Omental fat pad (tissue), 3 donors: ENCODE measurements at regions not wholly inside any gene's neighbourhood (a gene's known extent, or its start where the extent isn't known, plus 50 kb on each side); places are given as distances from the start of the nearest gene placed in this dataset.

Experiments
- ATAC-seq: fragments of 150-250 bp; one replicate; pipeline ENCODE4 v1.9.1; 2016; ENCODE audit warnings: mild to moderate bottlenecking, moderate library complexity; ENCODE audit not compliant: low FRiP score
- DNase-seq: peaks from one replicate; pipeline ENCODE4 v3.0.0-alpha.2; 2019; ENCODE audit warnings: low spot score
- CTCF ChIP-seq, 3 donors: fragments of 450-650 bp; IDR thresholded peaks; one replicate each; pipeline ENCODE4 v1.5.1; 2016 to 2017; ENCODE audit warnings: antibody characterized with exemption in 3 of 3, mild to moderate bottlenecking in 3 of 3, moderate library complexity in 2 of 3

GRCh38 chr6:125363824-125364165 lies 62.0 kb upstream of the HDDC2 start:
- ATAC-seq (no peak), DNase-seq (no peak)
- no peak for TF ChIP-seq CTCF (IDR thresholded peaks at IDR 0.05)

- ATAC-seq (no peak), DNase-seq (no peak)
- TF ChIP-seq CTCF (IDR thresholded peaks at IDR 0.05): no peak
Observed at GRCh38 chr6:125365230-125365629, 63.5 kb upstream of the HDDC2 start.

GRCh38 chr6:125367036-125367782 lies 65.4 kb upstream of the HDDC2 start:
- no peak for TF ChIP-seq CTCF (IDR thresholded peaks at IDR 0.05)
- ATAC-seq: no peak
- no peak for DNase-seq

GRCh38 chr6:125370343-125370742 lies 68.6 kb upstream of the HDDC2 start:
- DNase-seq: no peak
- ATAC-seq: no peak
- TF ChIP-seq CTCF (IDR thresholded peaks at IDR 0.05): no peak

- no peak for TF ChIP-seq CTCF (IDR thresholded peaks at IDR 0.05)
- no peak for ATAC-seq
- no peak for DNase-seq
Observed at GRCh38 chr6:125375013-125375412, 73.2 kb upstream of the HDDC2 start.

GRCh38 chr6:125375821-125376220 lies 74.1 kb upstream of the HDDC2 start:
- no peak for TF ChIP-seq CTCF (IDR thresholded peaks at IDR 0.05)
- no peak for ATAC-seq
- DNase-seq: no peak

- DNase-seq (no peak), ATAC-seq (no peak)
- TF ChIP-seq CTCF (IDR thresholded peaks at IDR 0.05): no peak
Observed at GRCh38 chr6:125377621-125378020, 75.9 kb upstream of the HDDC2 start.
